ENCODE measurements at regions not wholly inside any gene's neighbourhood (a gene's known extent, or its start where the extent isn't known, plus 50 kb on each side); places are given as distances from the start of the nearest gene placed in this dataset.
"Not testable (repeated sequence)": the region's sequence is repeated elsewhere in the genome, so short reads cannot be mapped to it uniquely, and the experiment has no call there.

DNA sequence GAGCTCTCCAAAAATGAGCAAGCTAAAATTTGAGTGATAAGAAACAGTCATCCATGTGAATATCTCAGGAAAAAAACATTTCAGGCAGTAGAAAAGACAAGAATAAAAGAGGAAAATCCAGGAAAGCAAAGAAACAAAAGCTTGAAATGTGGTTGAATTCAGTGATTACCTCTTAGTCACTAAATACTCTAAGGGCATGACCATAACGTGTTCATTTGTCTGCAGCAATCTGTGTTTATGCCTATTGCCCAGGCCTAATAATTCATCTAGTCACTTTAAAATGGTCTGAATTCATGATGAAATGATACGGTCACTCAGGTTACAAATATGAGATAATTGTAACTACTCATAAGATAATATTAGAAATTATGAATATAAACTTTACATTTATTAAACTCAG lies 837.9 kb downstream of the STPG2 start:
- no peak for DNase-seq

DNA sequence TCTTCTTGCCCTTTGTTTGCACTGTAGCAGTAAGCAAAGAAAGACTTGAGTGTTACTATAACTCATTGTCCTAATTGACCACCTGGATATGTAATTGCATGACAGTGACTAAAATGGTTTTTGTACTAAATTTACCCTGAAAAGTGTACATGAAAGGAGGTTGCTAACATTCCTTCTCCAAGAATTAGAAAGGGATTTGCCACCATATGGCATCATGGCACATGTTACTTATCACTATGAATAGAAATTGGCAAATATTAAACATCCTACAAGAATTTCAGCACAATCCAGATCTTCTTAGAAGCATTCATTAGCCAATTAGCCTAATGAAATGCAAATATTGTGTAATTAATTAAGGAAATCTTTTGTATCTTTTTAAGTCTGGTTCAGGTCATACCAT lies 834.2 kb downstream of the STPG2 start:
- no peak for DNase-seq

DNA sequence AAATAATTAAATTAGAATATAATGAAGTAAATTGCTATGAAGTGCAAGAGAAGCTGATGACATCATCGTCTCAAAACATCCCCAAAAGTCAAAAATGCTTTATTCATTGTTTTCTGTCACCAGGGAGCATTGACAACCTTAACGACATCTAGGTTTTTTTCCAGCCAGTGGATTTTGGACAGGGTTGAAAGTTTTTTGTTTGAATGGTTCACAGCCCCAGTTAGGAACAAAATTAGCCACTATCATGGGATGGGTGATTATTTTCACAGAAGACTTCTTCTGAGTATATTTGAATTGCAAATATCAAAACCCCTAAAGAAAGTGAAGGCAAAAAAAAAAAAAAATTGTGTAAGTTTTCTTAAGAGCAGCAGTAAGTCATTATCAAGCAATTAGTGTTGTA lies 826.1 kb downstream of the STPG2 start:
- DNase-seq, result no peak

DNA sequence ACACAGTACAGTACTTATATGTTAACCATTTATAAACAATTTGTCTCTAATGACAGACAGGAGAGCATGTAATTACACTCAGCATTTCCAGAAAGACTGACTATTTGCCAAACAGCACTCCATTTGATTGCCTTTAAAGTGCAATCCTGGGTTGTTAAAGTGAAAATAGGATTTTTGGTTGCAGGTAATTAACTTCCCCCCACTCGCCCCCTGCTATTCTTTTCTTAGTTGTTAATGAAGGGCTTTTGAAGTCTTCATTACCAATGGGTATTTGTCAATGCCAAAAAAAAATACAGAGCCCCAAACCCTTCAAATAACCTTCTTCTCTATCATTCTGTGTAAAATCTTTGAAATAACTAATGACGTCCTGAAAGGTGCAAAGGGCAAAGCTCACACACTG lies 825.6 kb downstream of the STPG2 start:
- DNase-seq, result no peak

DNA sequence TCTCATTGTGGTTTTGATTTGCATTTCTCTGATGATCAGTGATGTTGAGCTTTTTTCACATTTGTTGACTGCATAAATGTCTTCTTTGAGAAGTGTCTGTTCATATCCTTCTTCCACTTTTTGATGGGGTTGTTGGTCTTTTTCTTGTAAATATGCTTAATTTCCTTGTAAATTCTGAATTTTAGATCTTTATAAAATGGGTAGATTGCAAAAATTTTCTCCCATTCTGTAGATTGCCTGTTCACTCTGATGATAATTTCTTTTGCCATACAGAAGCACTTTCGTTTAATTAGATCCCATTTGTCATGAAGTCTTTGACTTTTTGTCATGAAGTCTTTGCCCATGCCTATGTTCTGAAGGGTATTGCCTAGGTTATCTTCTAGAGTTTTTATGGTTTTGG lies 817.5 kb downstream of the STPG2 start:
- not testable (repeated sequence) for DNase-seq

DNA sequence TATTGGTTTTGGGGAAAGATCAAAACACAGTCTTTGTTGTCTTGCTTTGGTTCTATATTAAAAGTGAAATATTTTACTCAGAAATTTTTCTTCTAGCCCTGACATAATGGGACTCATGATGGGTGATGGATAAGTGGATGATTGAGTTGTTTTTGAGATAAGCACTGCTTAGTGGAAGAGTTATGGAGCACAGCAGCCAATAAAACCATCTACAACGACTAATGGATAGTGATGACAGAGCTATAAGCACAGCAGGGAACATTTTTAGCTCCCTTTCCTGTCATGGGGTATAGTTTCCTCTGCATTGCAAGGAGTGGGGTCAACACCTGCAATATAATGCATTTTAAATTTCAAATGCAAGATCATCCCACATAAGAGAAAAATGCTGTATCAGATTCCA lies 812.4 kb downstream of the STPG2 start:
- no peak for DNase-seq

DNA sequence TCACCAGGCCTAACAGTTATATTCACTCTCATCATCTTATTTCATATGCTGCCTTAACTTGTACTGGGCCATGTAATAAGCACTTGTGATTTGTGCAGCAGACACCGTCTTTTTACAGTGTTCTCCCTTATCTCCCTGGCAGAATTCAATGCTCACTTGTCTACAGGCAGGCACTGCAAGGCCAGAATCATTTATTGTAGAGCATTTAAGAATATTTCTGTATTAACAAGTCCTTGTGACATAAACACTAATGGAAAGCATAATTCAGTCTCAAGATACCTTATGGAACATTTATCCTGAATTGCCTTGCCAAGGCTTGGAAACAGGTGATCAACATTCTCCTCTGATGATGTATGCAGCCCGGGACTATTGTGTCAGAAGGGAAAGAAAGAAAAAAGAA lies 808.9 kb downstream of the STPG2 start:
- DNase-seq, result no peak

DNA sequence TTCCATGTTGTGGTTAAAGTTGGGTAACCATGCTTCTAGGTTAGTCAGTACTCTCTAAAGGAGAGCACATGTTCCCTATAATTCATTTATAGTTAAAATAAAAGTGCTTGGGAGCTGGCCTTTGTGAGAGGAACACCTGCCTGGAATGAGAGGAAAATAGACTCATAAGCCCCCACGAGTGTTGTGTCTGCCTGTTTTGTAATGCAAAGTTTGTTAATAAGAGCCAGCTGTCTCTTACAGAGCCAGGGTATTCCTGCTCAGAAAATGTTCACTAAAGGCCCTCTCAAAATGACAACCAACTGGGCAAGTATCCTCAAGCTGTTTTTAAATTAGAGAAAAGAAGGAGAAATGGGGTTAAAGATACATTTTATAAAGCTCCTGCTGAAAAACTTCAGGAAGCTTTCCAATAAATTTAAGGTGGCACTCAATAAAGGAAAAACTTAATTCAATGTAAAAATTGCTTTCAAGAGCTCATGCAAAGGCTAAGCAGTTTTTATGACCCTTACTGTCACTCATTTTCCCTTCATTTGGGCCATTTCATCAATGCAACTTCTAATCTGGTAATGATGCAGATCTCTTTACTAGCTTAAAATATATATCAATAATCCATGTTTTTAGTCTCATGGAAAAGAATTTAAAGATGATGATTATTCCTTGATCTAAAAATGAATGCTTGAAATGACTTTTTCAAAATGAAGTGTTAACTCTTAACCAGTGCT lies 793.6 kb downstream of the STPG2 start:
- no peak for DNase-seq

DNA sequence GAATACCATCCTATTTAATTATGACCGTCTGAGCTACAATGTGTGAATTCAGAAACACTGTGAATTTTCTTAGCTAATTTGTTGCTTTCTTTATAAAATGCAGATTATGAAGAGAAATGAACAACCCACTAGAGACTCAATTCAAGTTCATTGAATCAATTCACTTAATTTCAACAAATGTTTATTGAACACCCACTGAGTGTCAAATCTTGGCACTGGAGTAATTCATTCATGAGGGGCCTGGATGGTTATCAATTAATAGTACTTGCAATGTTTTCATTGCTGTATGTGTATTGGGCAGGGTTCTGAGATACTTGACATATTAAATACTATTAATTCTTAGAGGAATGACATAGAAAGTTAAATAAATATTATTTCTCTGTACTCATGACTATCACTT lies 789.4 kb downstream of the STPG2 start:
- DNase-seq, result no peak

DNA sequence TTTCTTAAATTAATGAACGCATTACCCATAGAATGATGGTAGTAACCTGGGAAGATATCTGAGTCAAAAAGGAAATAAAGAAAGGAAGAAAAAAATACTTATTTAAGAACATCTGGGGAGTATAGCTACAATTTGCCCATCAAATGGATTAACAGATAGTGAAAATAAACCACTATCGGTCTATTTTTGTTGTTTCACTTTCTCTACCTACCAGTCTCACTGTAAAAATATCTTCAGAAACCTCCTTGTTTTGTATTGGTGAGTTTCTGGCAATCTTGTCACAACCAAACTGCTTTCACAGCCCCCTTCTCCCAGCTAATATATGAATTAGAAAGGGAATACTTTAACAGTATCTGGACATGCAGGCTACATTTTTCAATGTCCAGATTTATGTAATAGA lies 783.5 kb downstream of the STPG2 start:
- no peak for DNase-seq

DNA sequence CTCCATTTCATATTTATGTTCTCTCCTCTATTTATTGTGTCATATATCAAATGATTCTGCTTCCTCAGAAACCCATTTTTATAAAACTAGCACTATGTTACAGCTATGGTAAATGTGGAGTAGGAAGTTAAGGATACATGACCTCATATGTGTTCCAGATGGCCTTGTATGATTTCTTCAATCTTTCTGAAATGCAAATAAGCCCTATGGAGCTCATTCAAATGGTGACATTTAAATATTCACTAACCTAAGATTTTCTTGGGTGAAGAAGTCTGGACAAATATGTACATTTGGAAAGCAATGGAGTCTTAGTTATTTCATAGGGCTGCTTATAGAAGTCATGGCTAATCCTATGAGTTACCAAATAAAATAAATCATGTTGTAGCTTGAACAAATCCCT lies 782.5 kb downstream of the STPG2 start:
- no peak for DNase-seq

DNA sequence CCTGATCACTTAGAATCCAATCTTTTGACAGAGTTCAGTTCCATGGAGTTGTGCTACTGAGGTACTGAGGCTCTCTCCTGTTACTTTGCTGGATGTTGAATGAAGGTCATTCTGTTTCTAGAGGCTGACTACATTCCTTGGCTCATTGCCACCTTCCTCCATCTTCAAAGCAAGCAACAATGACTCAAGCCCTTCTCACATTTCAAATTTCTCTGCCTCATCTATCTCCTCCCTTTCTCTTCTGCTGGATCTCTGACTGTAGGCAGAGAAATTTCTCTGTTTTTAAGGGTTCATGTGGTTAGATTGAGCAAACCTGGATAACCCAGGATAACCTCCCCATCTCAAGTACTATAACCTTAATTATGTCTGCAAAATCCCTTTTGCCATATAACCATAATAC lies 775.4 kb downstream of the STPG2 start:
- no peak for DNase-seq

DNA sequence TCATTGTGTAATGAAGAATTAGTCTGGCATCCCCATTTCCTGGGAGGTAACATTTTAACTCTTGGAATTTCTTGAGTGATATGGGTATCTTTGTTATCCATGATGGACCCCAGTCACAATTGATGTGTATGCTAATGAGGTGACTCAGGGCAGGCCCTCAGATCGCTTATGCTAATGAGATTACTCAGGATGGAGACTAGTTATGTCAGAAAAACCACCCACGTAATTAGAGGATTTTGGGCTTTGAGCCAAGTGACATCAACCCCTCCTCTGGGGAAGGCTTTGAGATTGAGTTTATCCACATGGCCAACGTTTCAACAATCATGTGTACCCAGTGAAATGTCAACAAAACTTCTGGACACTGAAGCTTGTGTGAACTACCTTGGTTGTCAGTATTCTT lies 772.7 kb downstream of the STPG2 start:
- no peak for DNase-seq

DNA sequence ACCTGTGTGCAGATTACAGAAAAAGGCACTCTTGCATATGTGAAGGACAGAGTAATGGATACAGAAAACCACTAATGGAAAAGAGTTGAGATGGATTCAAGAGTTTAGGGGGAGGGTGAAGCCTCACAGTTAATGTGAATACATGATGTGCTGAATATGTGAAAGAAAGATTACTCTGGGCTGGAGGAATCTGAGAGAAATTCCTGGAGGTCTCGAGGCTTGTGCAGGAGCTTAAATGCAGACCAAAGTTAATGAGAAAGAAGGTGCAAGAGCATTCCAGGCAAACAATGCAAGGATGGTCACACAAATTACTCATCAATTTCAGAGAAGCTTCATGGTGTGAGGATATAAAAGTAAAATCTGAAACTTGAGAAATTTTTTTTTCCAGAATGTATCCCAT lies 768.8 kb downstream of the STPG2 start:
- DNase-seq, result no peak

DNA sequence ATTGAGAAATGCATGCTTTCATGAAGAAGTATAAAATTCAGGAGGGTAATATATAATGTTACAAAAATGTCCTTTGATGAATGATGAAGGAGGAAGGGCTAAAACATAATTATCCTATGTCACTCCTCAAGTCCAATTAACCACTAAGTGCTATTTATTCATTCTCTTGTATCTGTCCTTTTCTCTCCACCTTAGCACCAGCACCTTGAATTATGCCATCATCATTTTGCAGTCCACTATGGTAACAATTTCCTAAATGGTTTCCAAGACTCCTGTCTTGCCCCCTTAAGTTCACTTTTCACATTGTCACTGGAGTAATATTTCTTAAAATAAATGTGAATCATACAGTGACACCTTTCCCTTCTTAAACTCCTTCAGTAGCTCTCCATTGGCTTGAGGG lies 756.3 kb downstream of the STPG2 start:
- DNase-seq, result no peak

DNA sequence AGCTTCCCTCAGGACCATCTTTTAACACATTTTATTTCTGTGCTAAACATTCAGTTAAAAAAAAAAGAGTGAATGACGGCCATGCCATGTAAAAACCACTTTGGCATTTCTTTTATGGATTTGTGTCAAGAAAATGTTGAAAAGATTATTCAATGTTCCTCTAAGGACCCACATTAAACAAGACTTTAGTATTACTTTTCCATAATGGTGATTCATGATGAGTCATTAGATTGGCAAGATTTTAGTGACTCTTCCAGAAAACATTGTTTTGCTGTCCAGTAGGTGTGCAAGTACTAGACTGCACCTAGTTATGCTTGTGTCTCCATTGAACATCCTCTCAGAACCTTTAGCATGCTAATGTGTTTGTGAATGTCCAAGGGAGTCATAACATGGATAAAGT lies 748.6 kb downstream of the STPG2 start:
- DNase-seq, result no peak

DNA sequence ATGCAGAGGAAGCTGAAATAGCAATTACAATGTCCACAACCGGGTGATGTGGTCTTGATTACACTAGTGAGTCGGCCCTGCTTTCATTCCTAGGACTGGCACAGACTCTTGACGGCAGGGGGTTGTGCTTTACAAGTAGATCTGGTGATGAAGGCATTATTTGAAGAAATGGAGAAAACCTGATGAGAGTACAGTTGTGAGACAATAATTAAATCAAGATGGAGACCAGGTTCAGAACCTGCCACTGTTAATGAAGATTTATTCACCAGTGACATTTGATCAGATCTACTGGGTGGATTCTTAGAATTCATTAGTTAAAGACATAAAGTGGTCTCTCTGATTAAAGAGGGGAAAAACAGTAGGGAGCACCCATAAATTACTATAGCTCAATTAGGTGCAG lies 747.2 kb downstream of the STPG2 start:
- DNase-seq, result no peak

DNA sequence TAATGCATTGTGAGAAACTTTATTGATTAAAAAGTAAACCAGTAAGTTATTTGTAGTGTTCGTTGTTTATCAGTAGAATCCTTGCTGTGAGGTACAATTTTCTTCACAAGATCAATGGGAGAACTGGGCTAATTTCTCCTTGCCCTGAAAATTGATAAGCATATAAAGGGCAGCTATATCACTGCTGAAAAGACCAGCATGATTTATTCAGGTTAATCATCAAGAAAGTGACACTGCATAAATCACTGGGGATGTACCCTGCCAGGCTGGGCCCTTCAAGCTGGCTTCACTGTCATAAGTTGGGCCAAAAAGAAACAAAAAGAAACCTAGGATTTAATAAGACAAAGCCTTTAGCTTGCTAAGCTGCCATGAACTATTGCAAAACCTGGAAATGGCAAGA lies 746.7 kb downstream of the STPG2 start:
- DNase-seq, result no peak

DNA sequence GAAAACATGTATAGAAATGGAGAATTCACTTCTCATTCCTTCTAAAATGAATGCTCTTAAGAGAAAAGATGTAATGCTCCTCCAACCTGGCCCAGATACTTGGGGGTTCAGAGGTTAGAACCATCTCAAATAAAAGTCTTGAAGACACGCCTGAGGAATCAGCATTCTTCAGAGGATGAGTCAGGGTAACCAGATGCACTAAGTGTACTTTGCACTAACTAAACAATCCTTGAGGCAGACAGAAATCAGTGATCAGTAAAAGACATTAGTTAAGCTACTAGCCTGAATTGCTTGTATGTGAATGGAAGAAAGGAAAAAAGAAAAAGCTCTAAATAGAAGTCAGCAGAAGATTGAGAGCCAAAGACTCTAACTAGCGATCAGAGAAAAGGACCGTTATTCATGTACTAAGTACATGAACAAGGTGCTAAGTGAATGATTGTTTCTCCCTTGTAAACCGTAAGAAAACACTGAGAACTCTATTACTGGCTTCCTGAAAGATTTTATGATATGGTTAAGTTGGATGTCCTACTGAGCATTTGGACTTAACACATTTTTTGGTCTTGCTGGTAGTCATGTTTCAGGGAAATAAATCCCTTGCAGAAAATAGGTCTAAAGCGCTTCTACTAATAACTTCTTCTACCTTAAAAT lies 738.3 kb downstream of the STPG2 start:
- DNase-seq, result no peak

DNA sequence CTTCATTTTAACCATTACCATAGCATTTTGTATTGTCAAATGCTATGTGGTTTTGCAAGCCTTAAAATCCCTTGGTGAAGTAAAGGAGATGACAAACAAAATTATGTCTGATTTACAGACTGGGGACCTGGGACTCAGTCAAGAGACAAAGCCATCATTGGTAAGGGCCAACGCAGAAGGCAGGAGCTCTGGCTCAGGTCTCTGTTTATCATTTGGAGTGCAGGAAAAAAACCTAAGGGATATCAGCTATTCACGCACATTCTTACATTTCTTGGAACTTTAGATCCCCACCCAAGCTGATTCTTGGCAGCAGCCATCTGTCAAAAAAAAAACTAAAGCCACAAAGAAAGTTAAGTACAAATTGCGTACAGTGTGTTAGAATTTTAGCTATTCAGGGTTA lies 731.9 kb downstream of the STPG2 start:
- no peak for DNase-seq

DNA sequence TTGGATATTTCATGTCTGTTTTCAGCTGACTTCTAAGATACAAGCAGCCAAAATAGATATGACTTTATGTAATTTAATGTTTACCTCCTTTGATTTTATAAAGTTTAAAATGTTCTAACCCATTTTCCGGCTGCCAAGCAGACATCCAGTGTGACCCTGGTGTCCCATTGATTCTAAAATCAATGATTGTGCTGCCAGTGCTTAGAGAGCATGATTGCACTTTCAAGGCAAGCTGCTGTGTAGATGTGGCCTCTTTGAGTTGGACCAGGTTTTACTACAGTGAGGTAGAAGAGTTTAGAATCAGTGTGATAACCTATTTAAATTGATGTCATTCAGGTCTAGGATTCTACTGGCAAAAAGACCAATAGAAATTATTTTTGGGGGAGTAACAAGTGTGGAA lies 730.9 kb downstream of the STPG2 start:
- DNase-seq, result no peak

DNA sequence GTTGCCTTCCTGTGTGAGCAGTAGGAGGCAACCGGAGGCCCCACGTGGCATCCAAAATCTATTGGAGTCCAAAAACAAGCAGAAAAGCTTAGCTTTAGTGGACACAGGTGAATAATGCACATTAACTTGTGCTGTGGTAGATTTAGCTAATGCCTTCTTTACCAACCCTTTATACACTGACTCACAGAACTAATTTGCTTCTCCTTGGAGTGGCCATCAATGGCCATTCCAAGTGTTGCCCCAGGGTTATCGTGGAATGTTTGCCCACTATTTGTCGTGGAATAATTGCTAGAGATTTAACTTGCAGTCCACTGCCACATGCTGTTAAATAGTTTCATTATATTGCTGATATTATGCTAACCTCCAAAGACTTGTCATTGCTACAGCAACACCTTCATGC lies 729.1 kb downstream of the STPG2 start:
- DNase-seq, result no peak

DNA sequence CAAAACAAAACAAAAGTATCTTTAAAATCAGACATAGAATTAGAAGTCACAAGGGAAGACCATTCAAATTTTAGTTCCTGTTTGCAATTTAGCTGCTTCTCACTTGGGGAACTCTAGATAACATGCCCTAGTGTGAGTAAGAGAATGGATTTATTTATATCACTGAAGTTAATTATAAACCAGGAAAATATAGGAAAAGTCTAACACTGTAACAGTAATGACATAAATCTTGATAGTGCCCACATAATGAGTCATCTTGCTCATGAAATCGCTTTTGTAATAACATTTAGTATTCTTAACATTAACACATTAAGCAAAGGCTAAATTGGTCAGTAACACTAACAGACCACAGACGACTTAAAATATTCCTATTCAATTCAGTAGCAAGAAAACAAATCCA lies 710.7 kb downstream of the STPG2 start:
- DNase-seq, result no peak

DNA sequence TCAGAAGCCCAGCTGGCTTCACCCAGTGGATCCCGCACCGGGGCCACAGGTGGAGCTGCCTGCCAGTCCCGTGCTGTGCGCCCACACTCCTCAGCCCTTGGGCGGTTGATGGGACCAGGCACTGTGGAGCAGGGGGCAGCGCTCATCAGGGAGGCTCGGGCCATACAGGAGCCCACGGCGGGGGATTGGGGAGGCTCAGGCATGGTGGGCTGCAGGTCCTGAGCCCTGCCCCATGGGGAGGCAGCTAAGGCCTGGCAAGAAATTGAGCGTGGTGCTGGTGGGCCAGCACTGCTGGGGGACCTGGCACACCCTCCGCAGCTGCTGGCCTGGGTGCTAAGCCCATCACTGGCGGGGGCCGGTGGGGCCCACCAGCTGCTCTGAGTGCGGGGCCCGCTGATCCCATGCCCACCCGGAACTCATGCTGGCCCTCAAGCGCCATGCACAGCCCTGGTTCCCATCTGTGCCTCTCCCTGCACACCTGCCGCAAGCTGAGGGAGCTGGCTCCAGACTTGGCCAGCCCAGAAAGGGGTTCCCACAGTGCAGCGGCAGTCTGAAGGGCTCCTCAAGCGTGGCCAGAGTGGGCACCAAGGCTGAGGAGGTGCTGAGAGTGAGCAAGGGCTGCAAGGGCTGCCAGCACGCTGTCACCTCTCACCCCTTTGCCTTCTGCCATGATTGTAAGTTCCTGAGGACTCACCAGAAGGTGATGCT lies 705.1 kb downstream of the STPG2 start:
- not testable (repeated sequence) for DNase-seq

DNA sequence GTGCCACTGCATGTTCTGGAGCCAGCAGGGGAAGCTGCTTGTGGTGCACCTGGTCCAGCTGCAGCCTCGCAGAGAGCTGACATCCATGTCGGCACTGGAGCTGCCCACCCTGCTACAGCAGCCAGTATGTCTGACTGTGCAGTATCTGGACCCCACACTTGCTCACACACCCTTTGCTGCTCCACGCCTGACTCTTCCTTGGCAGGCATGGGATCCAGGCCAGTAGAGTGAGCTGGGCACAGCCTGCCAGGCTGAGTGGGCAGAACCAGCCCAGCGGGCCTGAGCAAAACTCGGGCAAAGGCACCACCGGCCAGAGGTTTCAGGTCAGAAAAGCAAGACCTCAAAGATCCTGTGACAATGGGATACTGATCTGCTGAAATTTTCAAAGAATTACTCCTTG lies 690.1 kb downstream of the STPG2 start:
- DNase-seq, result no peak

Measured in NCI-H1694 (cell line).